GM10266 (cell line): ENCODE measurements at regions not wholly inside any gene's neighbourhood (a gene's known extent, or its start where the extent isn't known, plus 50 kb on each side); places are given as distances from the start of the nearest gene placed in this dataset.
A peak's percentile ranks its signal among the peaks of the same experiment; 100 is the strongest.

ENCODE experiments used
- DNase-seq: peaks from one replicate; pipeline ENCODE4 v3.0.0; 2012; ENCODE audit errors: extremely low spot score
- CTCF ChIP-seq: IDR thresholded peaks from 2 replicates; pipeline ENCODE4 v1.5.1; 2012; ENCODE audit warnings: mild to moderate bottlenecking, low read depth; ENCODE audit not compliant: control insufficient read depth, insufficient read depth; ENCODE audit errors: missing control alignments

- TF ChIP-seq CTCF: no peak
- DNase-seq: no peak
Measured at GRCh38 chr2:145820651-145821050, 1300.7 kb upstream of the ZEB2 start.

GRCh38 chr2:145818890-145819504, 1299.1 kb upstream of the ZEB2 start:
- no peak for TF ChIP-seq CTCF

GRCh38 chr2:145815933-145816332, 1296.0 kb upstream of the ZEB2 start:
- no peak for DNase-seq
- TF ChIP-seq CTCF: no peak

More at GRCh38 chr2:145818890-145819504, 1299.1 kb upstream of the ZEB2 start:
- no peak for DNase-seq

DNA sequence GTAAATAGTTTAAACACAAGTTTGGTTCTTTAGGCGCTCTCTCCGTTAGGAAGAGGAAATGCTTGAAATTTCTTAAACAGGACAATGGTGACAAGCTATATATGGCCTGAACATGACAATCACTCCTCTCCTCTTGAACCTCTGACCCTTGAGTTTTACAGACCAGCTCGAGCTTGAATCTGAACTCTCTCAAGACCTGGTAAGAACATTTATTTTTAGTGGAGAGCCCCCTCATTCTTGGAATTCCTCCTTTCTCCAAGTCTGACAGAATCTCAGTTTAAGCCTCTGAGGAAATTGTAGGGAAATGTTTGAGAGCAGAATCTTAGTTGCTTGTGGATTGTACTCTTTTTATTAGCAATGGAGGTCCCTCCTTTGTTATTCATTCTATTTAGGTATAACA, 1293.6 kb upstream of the ZEB2 start:
- no peak for TF ChIP-seq CTCF
- no peak for DNase-seq

DNA sequence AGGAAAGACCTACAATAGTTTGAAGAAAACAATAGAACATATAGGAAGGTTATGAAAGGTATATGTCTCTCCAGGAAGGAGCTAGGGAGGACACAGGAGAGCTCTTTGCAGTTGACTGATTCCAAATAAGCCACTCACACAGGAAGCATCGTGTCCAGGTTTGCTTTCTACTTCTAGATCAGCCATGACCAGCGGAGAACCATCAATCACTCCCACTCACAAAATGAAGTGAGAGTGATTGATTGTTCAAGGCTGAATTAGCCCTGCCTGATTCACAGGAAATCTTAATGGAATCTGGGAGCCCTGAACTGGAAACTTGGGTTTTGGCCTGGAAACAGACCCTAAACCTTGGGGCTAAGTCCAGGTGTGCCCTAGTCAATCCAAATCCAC, 1292.2 kb upstream of the ZEB2 start:
- no peak for DNase-seq

GRCh38 chr2:145811276-145812164, 1291.6 kb upstream of the ZEB2 start:
- no peak for DNase-seq
- TF ChIP-seq CTCF: no peak

More for the DNA sequence above, 1292.2 kb upstream of the ZEB2 start:
- no peak for TF ChIP-seq CTCF

DNA sequence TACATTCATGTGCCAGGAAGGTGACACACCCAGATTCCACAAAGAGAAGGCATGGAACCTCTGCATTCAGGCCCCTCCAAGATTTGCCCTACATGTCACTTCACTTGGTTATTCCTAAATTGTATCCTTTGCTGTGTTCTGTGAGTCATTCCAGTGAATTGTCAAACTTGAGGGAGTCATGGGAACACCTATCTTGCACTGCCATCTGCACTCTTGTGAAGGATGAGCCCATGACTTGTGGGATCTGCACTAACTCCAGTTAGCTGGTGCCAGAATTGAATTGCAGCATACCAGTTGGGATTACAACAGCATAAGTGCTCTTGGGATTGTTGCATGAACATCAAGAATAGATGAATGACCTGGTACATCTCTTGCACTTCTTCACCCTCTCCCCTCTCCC, 1288.0 kb upstream of the ZEB2 start:
- no peak for TF ChIP-seq CTCF
- DNase-seq: peak; percentile 5
